GM18907 (cell line): ENCODE measurements at regions not wholly inside any gene's neighbourhood (a gene's known extent, or its start where the extent isn't known, plus 50 kb on each side); places are given as distances from the start of the nearest gene placed in this dataset.
"Not testable (repeated sequence)": the region's sequence is repeated elsewhere in the genome, so short reads cannot be mapped to it uniquely, and the experiment has no call there.

Experiments
- ATAC-seq: cut with Tn5 transposase; IDR thresholded peaks from one replicate; pipeline ENCODE4 v1.9.1; 2021; ENCODE audit warnings: mild to moderate bottlenecking, moderate library complexity; ENCODE audit not compliant: unreplicated experiment

- ATAC-seq = no peak
Measured at GRCh38 chr10:78335691-78336401, 302.2 kb downstream of the RPS24 start.

GRCh38 chr10:78336402-78336791, 302.7 kb downstream of the RPS24 start:
- ATAC-seq = no peak

GRCh38 chr10:78337016-78337415, 303.4 kb downstream of the RPS24 start:
- ATAC-seq = no peak

- no peak for ATAC-seq
Measured at GRCh38 chr10:78337646-78338391, 304.2 kb downstream of the RPS24 start.

GRCh38 chr10:78338717-78339116, 305.1 kb downstream of the RPS24 start:
- no peak for ATAC-seq

GRCh38 chr10:78339251-78339650, 305.6 kb downstream of the RPS24 start:
- ATAC-seq = no peak

- no peak for ATAC-seq
Measured at GRCh38 chr10:78341953-78342614, 308.4 kb downstream of the RPS24 start.

GRCh38 chr10:78342827-78343653, 309.4 kb downstream of the RPS24 start:
- ATAC-seq = no peak

GRCh38 chr10:78344257-78344656, 310.6 kb downstream of the RPS24 start:
- not testable (repeated sequence) for ATAC-seq

GRCh38 chr10:78345515-78345914, 311.9 kb downstream of the RPS24 start:
- ATAC-seq = not testable (repeated sequence)

- ATAC-seq = no peak
Measured at GRCh38 chr10:78346721-78347120, 313.1 kb downstream of the RPS24 start.

GRCh38 chr10:78348411-78349164, 314.9 kb downstream of the RPS24 start:
- no peak for ATAC-seq

GRCh38 chr10:78349165-78349516, 315.5 kb downstream of the RPS24 start:
- ATAC-seq = no peak

GRCh38 chr10:78349911-78350663, 316.4 kb downstream of the RPS24 start:
- ATAC-seq = no peak

- ATAC-seq = no peak
Measured at GRCh38 chr10:78351283-78351682, 317.6 kb downstream of the RPS24 start.

GRCh38 chr10:78351809-78352208, 318.1 kb downstream of the RPS24 start:
- no peak for ATAC-seq

GRCh38 chr10:78353636-78354035, 320.0 kb downstream of the RPS24 start:
- no peak for ATAC-seq

GRCh38 chr10:78354101-78354500, 320.4 kb downstream of the RPS24 start:
- no peak for ATAC-seq

- ATAC-seq = no peak
Measured at GRCh38 chr10:78356291-78356900, 322.7 kb downstream of the RPS24 start.
